ENCODE measurements at regions not wholly inside any gene's neighbourhood (a gene's known extent, or its start where the extent isn't known, plus 50 kb on each side); places are given as distances from the start of the nearest gene placed in this dataset.

GRCh38 chr4:11821772-11822430 is 393.2 kb upstream of the HS3ST1 start:
- no peaks in the 10 kb centered on the region for H3K36me3 ChIP-seq (ENCODE audit: insufficient read depth)
- H3K36me3 Mint-ChIP-seq (ENCODE audit: low read depth) = peaks cover 20% of the 10 kb centered on the region
- peaks cover 11% of the 10 kb centered on the region for H3K9me2 ChIP-seq (ENCODE audit: insufficient read depth)
- H3K27me3 ChIP-seq (ENCODE audit: insufficient read depth) = no peaks in the 10 kb centered on the region
- no peak for TF ChIP-seq ETS1 (IDR thresholded peaks at IDR 0.05)
- no peak for TF ChIP-seq NANOG (IDR thresholded peaks at IDR 0.05; ENCODE audit: borderline replicate concordance)
- peak; percentile 46; the same call in 1 of the 2 replicates for TF ChIP-seq ZNF462 (CRISPR knock-in tag; IDR thresholded peaks at IDR 0.05)
- TF ChIP-seq CTCF (conservative IDR thresholded peaks at IDR 0.05; ENCODE audit: low read depth in 2 of 2) = no peak
- no peaks in the 10 kb centered on the region; the same call in none of the 3 replicates for H3K9me3 Mint-ChIP-seq
- H3K4me3 ChIP-seq = no peak overlapping the region
- peaks cover 3% of the 10 kb centered on the region for H3K27me3 Mint-ChIP-seq (ENCODE audit: insufficient read depth, low read depth, poor library complexity)
- peaks cover 25% of the 10 kb centered on the region for H3K4me1 ChIP-seq (ENCODE audit: insufficient read depth)
- H3K27ac ChIP-seq (ENCODE audit: low read depth) = peak overlapping the region; percentile 86
- H4K20me1 ChIP-seq (replicated peaks; ENCODE audit: insufficient read depth) = no peaks in the 10 kb centered on the region
- H3K4me3 Mint-ChIP-seq = no peak overlapping the region
- peak overlapping the region; percentile 86; the same call in 1 of the 2 replicates for H2AFZ ChIP-seq
- H3F3A ChIP-seq (replicated peaks; ENCODE audit: low read depth) = no peaks in the 10 kb centered on the region
- H3K4me1 Mint-ChIP-seq = peaks cover 22% of the 10 kb centered on the region
- H3K4me2 ChIP-seq = peak overlapping the region; percentile 53
- peak; percentile 45 for DNase-seq (ENCODE audit: low spot score)
- peak overlapping the region; percentile 71 for H3K27ac Mint-ChIP-seq
- ATAC-seq = peak; percentile 98
- H3K79me2 ChIP-seq (replicated peaks; ENCODE audit: insufficient read depth) = no peaks in the 10 kb centered on the region
